ENCODE measurements at regions not wholly inside any gene's neighbourhood (a gene's known extent, or its start where the extent isn't known, plus 50 kb on each side); places are given as distances from the start of the nearest gene placed in this dataset.
A peak's percentile ranks its signal among the peaks of the same experiment; 100 is the strongest.

- Mint-ChIP-seq H3K9me3 (no peaks in the 10 kb centered on the region), H3K27me3 (ENCODE audit: low read depth, poor library complexity) (peaks cover 6% of the 10 kb centered on the region), H3K4me3 (no peak overlapping the region), H3K36me3 (ENCODE audit: low read depth) (no peaks in the 10 kb centered on the region), H3K4me1 (peaks cover 66% of the 10 kb centered on the region), H3K27ac (no peak overlapping the region)
- DNase-seq, result no peak
- TF ChIP-seq CTCF (IDR thresholded peaks at IDR 0.05), result no peak
Measured at GRCh38 chr3:64457811-64458210, 230.0 kb downstream of the ADAMTS9 start.

GRCh38 chr3:64456674-64457073, 231.1 kb downstream of the ADAMTS9 start:
- H3K4me1 Mint-ChIP-seq, result peaks cover 60% of the 10 kb centered on the region
- H3K4me3 Mint-ChIP-seq, result no peak overlapping the region
- DNase-seq, result no peak
- no peaks in the 10 kb centered on the region for H3K9me3 Mint-ChIP-seq
- TF ChIP-seq CTCF (IDR thresholded peaks at IDR 0.05), result no peak
- H3K27ac Mint-ChIP-seq, result peak overlapping the region; percentile 39
- peaks cover 7% of the 10 kb centered on the region for H3K27me3 Mint-ChIP-seq (ENCODE audit: low read depth, poor library complexity)
- no peaks in the 10 kb centered on the region for H3K36me3 Mint-ChIP-seq (ENCODE audit: low read depth)

GRCh38 chr3:64455351-64455750, 230.1 kb upstream of the PRICKLE2 start:
- Mint-ChIP-seq H3K4me1 (peaks cover 59% of the 10 kb centered on the region), H3K27me3 (ENCODE audit: low read depth, poor library complexity) (peaks cover 7% of the 10 kb centered on the region), H3K27ac (no peak overlapping the region), H3K4me3 (no peak overlapping the region), H3K36me3 (ENCODE audit: low read depth) (no peaks in the 10 kb centered on the region), H3K9me3 (no peaks in the 10 kb centered on the region)
- no peak for TF ChIP-seq CTCF (IDR thresholded peaks at IDR 0.05)
- DNase-seq, result no peak

- Mint-ChIP-seq H3K27ac (no peak overlapping the region), H3K4me1 (peaks cover 56% of the 10 kb centered on the region), H3K36me3 (ENCODE audit: low read depth) (no peaks in the 10 kb centered on the region), H3K27me3 (ENCODE audit: low read depth, poor library complexity) (peaks cover 7% of the 10 kb centered on the region), H3K4me3 (no peak overlapping the region), H3K9me3 (no peaks in the 10 kb centered on the region)
- TF ChIP-seq CTCF (IDR thresholded peaks at IDR 0.05), result no peak
- no peak for DNase-seq
Measured at GRCh38 chr3:64454768-64455167, 229.5 kb upstream of the PRICKLE2 start.

- H3K27ac Mint-ChIP-seq, result no peak overlapping the region
- DNase-seq, result no peak
- H3K4me3 Mint-ChIP-seq, result no peak overlapping the region
Measured at GRCh38 chr3:64454179-64454578, 228.9 kb upstream of the PRICKLE2 start.

More at GRCh38 chr3:64454179-64454578, 228.9 kb upstream of the PRICKLE2 start:
- Mint-ChIP-seq H3K27me3 (ENCODE audit: low read depth, poor library complexity) (peaks cover 8% of the 10 kb centered on the region), H3K4me1 (peaks cover 56% of the 10 kb centered on the region), H3K36me3 (ENCODE audit: low read depth) (no peaks in the 10 kb centered on the region), H3K9me3 (no peaks in the 10 kb centered on the region)
- no peak for TF ChIP-seq CTCF (IDR thresholded peaks at IDR 0.05)
